HG03432 (cell line): ENCODE measurements at regions not wholly inside any gene's neighbourhood (a gene's known extent, or its start where the extent isn't known, plus 50 kb on each side); places are given as distances from the start of the nearest gene placed in this dataset.

ENCODE experiments used
- ATAC-seq: cut with Tn5 transposase; IDR thresholded peaks from one replicate; pipeline ENCODE4 v1.9.1; 2021; ENCODE audit warnings: mild to moderate bottlenecking, moderate library complexity; ENCODE audit not compliant: unreplicated experiment

DNA sequence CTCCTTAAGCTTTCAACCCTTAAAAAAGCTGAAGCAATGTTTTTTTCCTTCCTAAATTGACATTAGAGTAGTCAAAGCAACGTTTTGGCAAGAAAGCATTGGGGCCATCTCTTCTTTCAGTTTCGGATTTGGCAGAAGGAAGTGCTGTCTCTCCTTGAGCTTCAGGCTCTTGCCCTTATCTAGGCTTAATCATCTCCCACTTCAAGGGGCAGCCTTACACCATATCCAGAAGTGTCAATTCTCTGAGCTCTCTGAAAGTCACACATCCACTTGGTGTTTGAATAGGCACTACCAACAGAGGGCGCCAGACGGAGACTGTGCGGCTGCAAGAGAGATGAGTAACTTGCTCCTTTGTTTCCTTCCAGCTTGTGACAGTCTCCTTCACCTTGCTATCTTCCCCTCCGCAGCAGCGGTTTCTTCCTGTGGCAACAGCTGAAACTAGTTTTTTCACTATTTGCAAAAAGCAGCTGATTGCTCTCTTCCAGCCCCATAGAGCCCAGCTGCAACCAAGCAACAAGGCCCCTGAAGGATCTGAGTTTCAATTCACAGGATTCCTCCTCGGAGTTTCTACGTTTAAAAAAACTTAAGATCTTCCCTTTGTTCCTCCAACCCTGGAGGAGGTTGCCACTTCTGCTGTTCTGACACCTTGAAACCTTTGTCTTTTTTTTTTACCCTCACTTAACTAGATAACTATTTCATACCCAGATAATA is 147.0 kb upstream of the SLCO3A1 start:
- ATAC-seq: peak; percentile 69

DNA sequence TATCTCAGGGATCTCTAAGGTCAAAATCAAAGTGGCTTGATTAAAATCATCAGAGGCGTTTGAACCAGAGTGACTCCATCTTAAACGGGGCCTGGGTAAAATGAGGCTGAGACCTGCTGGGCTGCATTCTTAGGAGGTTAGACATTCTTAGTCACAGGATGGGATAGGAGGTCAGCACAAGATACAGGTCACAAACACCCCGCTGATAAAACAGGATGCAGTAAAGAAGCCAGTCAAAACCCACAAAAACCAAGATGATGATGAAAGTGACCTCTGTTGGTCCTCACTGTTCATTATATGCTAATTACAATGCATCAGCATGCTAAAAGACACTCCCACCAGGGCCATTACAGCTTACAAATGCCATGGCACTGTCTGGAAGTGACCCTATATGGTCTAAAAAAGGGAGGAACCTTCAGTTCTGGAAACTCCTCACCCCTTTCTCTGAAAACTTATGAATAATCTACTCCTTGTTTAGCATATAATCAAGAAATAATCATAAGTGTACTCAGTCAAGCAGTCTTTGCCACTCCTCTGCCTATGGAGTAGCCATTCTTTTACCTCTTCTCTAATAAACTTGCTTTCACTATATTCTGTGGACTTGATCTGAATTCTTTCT is 143.3 kb upstream of the SLCO3A1 start:
- ATAC-seq: no peak

DNA sequence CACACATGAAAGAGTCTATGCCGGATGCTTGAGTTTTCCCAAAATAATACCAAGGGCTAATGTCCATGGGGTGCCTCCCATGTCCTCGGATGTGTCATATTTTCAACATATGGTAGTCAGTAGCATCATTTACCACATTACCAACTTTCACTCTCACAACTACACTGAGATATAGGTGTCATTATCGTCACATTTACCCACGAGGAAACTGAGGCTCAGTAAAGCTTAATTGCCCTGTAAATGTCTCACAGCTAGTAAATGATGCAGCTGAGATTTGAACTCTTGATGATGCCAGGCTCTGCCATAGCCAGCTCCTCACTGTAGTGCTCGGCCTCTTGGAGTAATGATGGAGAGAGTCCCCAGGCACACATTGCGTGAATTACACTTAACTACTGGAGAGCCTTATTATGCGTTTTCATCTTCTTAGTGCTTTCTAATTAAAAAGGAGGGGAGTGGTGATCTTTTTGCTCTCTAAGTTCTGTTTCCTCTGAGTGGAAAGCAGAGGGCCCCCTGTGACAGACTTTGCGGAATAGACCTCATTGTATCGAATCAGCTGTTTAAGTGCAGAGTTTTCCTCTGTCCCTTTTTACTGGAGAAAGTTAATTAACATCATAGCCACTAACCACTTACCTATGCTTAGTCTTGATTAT is 142.0 kb upstream of the SLCO3A1 start:
- ATAC-seq: no peak

DNA sequence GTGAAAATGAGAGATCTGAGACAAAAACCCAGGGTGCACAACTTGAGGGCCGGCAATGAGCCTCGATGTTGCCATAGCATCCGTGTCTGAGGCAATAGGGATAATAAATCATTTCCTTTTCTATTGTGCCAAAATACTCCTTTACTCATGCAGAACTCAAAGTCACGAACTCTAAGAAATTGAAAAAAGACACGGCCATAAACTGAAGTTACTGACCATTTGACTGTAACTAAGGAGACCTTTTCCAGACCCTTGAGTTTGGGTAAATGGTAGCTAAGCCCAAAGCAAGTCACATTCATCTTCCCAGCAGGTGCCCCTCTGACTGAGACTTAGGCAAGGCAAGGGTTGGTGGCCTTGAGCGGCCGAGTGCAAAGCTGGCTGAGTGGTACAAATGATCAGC is 141.2 kb upstream of the SLCO3A1 start:
- ATAC-seq: no peak

DNA sequence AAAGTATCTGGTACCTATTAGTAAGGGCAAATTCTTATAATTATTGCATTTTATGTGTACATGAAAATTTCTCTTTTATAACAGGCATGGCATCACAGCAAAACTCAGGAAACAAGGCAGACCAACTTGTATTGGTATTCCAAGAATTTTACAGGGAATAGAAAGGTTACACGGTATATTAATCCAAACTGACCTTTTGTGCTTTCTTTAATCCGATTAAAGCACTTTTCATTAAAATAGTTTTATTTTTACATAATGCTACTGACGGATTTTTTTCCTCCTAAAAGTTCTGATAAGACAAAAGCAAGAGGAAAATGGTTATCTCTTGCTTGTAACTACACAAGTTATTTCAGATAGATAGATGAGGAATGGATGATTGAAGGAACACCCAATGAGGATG is 137.0 kb upstream of the SLCO3A1 start:
- no peak for ATAC-seq

DNA sequence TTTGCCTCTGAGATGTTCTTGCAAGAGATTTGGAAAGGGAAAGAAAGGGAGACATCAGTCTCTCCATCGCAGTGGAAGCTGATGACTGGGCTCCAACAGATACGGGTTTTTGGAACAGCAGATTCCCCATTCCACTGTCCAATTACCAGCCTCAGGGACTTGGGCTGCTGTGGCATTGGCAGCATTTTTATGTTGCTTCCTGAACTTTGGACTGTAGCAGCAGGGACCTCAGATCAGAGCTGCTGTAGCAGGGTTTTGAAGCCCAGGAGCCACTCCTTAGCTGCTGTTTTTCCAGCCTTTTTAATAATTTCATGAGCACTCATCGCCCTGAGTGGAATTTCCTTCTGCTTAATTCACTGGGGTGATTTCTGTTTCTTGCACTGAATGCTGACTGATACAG is 135.7 kb upstream of the SLCO3A1 start:
- no peak for ATAC-seq

DNA sequence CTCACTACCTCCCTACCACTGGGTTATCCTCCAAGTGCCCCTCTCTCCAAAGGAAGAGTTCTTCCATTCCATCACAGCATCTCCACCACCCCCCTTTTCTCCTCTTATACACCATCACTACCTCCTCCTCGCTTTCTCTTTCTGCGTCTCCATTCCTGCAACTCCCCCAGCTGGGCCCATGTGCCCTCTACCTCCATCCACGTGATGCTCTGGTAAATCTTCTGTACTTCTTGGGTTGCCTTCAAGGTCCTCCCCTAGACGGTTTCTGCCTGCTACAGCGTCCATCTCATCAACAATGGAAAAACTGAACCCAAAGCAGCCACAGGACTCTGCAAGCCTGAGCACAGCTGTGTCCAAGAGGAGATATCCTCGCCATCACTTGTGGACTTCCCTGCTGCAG is 129.5 kb upstream of the SLCO3A1 start:
- ATAC-seq: no peak

DNA sequence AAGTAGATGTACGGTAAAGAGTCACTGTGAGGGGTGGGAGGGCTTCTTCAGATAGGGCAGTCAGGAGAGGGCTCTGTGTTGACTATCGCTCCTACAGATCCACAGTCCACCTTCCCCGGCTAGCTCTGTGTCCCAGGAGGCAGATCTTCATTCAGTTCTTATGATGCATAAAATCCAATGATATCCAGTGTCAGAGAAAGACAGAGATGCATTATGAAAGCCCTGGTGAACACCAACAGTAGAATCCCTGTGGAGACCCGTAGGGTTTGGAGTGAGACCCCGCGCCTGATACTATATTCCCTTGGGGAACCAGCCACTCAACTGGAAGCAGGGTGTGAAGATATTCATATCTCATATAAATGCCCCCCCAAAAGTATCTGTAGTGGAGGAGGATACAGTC is 119.8 kb upstream of the SLCO3A1 start:
- no peak for ATAC-seq

DNA sequence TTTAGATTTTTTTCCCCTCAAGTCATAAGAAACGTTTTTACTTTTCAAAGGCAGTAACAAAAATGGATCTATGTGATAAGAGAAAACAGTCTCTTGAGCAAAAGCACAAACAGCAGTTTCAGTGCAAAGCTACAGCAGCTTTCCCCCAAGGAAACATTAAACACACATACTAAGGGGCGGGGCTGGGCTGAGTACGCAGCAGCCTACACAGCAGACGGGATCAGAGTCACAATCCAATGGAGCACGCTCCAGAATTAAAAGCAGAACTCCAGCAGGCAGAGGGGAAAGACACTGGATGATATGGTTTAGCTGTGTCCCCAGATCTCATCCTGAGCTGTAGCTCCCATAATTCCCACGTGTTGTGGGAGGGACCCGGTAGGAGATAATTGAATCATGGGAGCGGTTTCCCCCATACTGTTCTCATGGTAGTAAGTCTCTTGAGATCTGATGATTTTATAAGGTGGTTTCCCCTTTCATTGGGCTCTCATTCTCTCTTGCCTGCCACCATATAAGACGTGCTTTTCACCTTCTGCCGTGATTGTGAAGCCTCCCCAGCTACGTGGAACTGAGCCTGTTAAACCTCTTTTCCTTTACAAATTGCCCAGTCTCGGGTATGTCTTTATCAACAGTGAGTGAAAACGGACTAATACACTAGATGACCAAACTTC is 116.2 kb upstream of the SLCO3A1 start:
- no peak for ATAC-seq

DNA sequence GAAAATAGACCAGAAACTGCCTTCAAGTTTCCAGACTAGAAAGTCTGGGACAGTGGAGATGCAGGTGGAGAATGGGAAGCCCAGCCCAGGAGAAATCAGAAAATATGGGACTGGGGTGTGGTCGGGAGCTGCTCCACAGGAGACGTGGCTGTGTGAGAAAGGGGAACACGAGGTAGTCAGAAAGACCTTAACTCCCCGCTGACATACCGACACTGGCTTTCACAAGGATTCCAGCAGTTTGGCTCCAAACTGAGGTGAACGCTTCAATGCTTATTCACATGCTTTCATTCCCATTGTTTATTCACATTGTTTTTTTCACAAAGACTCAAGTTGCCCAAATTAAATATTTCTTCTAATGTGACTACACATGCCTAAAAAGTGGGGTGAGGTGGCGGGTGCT is 111.5 kb upstream of the SLCO3A1 start:
- ATAC-seq: no peak

DNA sequence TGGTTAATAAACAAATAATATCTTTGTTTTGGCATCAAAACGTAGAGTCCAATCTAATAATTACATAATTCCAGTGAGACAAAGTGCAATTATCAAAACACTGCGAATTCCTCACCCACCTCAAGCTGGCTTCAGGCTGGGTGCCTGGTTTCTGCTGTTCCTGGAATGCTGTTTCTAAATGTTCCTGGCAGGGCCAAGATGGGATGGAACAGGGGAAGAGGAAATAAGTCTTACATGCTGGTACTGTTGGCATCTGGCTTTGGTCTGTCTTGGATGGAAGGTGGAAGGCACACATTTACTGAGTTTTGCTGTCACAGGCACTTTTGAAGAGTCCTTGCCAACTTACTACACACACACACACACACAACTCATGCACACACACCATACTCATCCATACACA is 101.9 kb upstream of the SLCO3A1 start:
- ATAC-seq: no peak

DNA sequence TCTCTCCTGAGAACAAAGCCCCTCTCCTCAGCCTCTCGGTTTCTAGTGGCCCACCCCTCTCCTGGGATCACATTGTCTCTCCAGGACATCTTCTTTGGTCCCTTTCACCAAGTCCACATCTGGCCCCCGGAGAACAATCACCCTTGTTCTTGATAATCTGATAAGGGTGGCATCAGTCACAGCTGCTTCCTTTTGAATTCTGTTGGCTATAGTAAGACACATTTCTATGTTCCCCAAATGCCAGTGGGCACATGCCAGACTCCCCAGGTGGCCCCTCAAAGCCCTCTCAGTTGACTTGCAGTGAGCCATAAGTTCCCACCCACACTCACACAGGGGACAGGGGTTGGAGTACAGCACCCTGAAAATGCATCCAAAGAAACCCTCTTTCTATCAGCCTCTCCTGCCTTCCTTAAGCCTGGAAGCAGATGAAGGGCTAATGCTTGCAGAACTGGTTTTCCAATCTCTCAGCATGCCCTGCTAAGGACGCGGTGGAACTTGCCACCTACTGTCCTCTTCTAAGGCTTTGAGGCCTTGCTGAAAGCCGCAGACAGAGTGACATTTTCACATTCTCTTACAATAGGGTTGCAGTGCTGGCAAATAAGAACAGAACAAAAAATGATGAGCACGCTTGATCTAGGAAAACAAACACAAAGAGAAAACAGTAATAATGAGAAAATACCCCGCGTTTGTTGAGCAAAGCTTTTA is 101.3 kb upstream of the SLCO3A1 start:
- no peak for ATAC-seq

DNA sequence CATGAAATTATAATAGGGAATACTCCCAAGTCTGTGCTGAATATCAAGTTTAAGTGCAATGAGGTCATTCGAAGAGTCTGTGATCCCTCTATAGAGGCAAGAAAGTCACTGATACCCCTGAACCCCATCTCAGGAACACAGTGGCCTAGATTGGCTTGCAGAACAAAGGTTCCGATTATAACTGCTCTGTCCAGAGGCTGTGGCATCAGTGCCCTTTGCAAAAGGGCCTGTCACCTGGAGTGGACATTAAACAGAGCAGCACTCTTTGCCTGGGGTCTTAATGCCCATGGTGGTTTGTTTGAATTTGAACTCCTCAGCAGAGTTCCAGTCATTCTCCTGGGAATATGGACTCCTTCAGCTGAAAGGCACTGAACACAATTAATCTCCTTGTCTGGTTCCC is 93.9 kb upstream of the SLCO3A1 start:
- ATAC-seq: no peak

DNA sequence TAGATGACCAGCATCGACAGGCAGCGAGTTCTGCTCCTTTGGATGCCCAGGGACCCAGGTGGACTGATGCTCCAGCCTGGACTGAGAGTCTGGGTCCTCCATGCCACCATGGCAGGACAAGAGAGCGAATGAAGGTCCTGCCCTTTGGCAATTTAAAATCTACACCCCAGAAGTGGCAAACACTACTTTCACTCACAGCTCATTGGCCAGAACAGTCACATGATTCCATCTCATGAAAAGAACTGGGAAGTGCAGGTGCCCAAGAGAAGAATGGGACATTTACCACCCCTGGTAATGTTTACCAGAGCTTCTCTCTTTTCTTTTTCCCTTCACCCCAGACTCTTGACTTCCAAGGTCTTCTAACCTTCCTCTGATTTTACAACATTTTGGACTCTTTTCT is 87.8 kb upstream of the SLCO3A1 start:
- no peak for ATAC-seq

DNA sequence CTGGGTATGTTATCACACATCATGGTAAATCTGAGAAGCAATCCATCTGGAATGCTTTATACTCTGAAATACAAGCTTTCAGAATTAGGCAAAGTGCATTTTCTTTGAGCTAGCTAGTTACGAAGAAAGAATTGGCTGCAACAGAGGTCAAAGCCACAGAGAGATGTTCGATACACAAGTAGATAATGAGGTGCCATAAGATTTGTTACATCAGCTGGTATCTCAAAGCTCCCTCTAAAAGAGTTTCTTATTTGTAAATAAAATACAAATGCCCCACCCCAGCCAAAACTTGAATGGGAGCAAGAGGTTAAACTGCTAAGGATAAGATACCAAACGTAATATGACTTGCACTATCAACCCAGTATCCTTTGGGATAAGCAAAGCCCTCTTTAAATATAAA is 84.0 kb upstream of the SLCO3A1 start:
- no peak for ATAC-seq

DNA sequence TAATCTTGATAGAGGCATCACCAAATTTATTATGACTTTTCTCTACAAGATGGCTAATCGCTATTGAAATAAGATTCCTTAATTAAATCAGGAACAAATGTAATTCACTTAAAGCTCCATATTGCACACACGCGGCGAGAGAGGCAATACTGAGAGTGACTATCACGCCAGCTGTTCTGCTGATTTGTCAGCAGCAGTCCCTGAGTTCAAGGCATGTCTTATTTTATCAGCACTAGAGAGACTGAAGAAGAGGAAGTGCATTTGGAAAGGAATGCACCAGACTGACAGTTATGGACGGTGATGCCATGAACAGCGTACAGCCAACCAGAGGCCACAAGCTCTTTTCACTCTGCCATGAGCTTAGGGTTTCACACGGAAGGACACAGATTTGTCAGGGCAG is 83.6 kb upstream of the SLCO3A1 start:
- no peak for ATAC-seq

DNA sequence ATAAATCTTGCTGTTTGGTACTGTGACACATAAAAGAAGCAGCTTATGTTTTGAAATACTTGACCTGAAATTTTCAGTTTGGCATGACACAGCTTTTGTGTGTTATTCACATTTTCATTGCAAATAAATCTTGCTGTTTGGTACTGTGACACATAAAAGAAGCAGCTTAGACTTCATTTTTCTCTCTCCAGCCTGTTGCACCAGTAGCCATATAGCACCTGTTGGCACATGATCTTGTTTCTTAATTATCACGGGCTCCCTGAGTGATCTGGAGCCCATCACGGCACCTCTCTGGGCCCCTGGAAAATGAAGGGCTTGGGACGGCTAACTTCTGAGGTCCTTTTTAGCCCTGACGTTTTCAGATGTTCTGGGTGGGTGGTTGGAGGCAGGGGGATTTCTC is 77.4 kb upstream of the SLCO3A1 start:
- ATAC-seq: no peak

DNA sequence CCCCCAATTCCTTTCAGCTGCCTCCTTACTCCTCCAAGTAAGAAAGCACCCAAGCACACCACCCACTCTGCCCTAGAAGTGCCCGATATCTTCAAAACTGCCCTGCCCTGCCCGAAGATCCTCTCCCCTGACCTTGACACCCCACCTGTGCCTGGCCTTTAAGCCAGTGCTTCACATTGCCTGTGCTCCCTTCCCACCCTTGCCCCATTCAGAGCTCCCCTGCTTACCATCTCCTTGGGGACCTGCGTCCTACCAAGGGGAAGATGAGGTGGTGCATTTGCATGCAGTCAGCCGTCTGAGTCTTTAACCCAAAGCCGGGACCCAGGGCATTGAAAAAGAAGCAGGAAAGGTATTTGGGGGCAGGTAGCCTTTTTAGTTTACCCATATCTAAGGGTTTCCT is 73.5 kb upstream of the SLCO3A1 start:
- ATAC-seq: no peak

DNA sequence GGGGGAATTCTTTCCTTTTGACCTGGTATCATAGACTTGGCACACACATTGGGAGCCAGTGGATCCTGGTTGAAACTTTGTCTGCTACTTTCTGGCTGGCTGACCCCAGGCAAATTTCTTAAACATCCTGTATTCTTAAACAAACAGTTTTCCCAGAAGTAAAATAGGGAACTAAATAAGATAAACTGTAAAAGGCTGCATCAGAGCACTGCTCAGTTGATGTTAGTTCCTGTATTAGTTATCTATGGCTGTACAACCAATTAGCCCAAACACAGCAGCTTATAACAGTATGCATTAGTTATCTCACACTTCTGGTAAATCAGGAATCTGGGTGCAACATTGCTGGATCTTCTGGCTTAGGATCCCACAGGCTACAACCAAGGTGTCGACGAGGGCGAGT is 73.1 kb upstream of the SLCO3A1 start:
- no peak for ATAC-seq

DNA sequence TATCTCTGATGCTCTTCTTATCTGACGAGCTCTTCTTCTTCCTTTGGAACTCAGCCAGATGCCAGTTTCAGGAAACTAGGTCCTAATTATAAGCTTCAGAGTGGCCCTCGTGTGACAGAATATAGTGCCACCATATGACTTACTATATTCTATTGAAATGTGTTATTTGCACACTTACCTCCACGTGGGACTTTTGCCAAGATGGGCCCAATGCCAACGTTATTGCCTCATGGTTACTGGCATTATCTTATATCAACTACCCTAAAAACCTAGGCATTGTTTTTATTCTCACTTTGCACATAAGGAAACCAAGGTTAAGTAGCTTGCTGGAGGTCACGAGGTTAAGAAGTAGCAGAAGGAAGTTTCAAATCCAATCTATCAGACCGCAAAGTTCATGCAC is 71.3 kb upstream of the SLCO3A1 start:
- no peak for ATAC-seq

DNA sequence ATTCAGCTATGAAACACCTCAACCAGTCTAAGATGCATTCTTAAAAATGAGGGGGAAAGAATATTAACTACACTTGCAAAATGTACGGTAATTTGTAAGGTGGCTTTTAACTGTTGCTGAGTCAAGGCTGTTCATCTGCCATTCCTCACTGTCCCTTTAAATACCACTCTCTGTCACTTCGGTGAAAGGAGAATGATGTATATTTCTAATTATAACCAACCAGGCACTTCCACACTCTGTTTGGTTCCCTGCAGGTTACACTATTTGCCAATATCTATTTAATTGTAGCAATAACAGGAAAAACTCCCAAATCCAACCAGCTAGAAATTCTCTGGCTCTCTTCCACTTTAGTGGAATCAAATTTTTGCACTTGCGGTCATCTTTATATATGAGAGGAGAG is 70.5 kb upstream of the SLCO3A1 start:
- no peak for ATAC-seq
